GM18858 (cell line): ENCODE measurements at regions not wholly inside any gene's neighbourhood (a gene's known extent, or its start where the extent isn't known, plus 50 kb on each side); places are given as distances from the start of the nearest gene placed in this dataset.

Experiments used
- ATAC-seq: cut with Tn5 transposase; IDR thresholded peaks from one replicate; pipeline ENCODE4 v1.9.1; 2021; ENCODE audit not compliant: unreplicated experiment

DNA sequence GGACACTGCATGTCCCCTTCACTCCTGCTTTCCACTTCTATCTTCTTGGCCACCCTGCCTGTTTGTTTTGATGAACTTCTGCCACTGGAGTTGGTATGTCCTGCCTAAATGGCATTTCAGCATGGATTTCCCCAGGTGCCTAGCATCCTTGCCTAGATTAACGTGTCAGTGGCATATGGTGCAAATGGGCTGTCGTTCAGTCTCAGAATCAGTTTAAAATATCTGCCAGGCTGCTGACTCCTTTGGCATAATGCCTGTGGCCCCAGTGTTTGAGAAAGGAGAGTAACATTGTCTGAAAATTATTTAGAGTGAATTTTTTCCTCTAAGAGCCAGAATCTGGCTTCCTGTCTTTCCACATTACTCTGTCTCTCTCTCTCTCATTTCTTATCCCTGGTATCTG, 64.9 kb upstream of the BARHL2 start:
- no peak for ATAC-seq

- ATAC-seq = no peak
Measured at GRCh38 chr1:90781534-90781933, 64.4 kb upstream of the BARHL2 start.

- ATAC-seq = no peak
Measured at GRCh38 chr1:90780981-90781380, 63.9 kb upstream of the BARHL2 start.

- ATAC-seq = no peak
Measured at GRCh38 chr1:90779573-90779972, 62.5 kb upstream of the BARHL2 start.

- ATAC-seq = no peak
Measured at GRCh38 chr1:90778486-90778885, 61.4 kb upstream of the BARHL2 start.

DNA sequence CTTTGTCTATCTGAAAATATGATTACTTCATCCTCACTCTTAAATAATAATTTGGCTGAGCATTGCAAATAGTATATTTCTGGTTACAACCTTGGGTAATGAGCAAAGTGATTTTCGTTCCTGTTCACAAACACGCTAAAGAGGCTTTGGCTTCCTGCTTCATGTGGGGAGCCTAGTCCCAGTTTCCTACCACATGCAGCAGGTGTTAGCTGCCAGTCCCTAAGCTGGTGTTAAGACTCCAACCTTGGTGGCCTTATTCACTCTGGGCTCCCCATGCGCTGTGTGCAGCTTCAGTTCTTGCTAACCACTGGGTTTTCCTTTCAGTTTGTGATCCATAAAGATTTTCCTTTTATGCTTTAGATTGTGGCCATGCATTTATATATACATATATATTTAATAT, 56.7 kb upstream of the BARHL2 start:
- ATAC-seq = no peak

DNA sequence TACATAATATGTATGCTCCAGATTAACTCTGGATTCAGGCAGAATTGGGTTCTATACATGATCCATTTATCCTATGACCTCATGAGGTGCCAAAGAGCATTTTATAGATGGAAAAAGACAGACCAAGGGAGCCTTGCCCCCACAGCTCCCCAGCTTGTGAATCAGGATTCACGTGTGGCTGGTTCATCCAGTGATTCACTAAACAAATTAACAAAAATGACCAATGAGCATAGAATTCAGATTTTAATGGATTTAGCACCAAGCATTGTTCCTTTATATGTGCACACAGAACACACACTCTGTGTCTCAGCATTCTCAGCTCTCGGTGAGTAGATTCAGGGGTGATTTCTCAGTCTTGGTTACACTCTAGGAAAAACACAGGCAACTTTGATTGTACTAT, 51.7 kb upstream of the BARHL2 start:
- ATAC-seq = no peak

DNA sequence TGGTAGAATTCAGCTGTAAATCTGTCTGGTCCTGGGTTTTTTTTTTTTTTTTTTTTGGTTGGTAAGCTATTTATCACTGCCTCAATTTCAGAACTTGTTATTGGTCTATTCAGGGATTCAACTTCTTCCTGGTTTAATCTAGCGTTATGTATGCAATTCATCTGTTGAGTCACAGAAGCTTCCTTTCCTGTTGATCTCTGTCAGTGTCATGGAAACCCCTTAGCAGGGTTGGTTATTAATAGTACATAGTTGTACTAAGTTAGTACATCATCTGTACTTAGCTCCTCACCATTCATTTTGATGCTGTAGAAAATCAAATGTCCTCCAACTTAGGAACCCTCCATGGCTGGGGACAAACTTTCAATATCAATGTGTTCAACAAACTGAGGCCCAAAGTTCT, 51.0 kb upstream of the BARHL2 start:
- no peak for ATAC-seq
